HFF-Myc (cell line): ENCODE measurements at regions not wholly inside any gene's neighbourhood (a gene's known extent, or its start where the extent isn't known, plus 50 kb on each side); places are given as distances from the start of the nearest gene placed in this dataset.

Experiments
- DNase-seq: peaks from one replicate; pipeline ENCODE4 v3.0.0-alpha.2; 2011; ENCODE audit warnings: low read depth; ENCODE audit errors: extremely low read depth
- H3K4me3 ChIP-seq: replicated peaks from 2 replicates; pipeline ENCODE4 v1.5.1; 2011; ENCODE audit warnings: low read depth, mild to moderate bottlenecking, control low read depth, low read length
- CTCF ChIP-seq: IDR thresholded peaks from 2 replicates; pipeline ENCODE4 v1.5.1; 2012; ENCODE audit warnings: mild to moderate bottlenecking, low read depth, low read length, control low read depth; ENCODE audit errors: missing control alignments

- DNase-seq = no peak
- no peak for TF ChIP-seq CTCF
- H3K4me3 ChIP-seq = no peak overlapping the region
Observed at GRCh38 chr16:88325976-88326375, 56.8 kb upstream of the ZNF469 start.

- DNase-seq = no peak
- no peak overlapping the region for H3K4me3 ChIP-seq
- no peak for TF ChIP-seq CTCF
Observed at GRCh38 chr16:88326611-88327485, 55.9 kb upstream of the ZNF469 start.

GRCh38 chr16:88327561-88328312 is 55.0 kb upstream of the ZNF469 start:
- TF ChIP-seq CTCF = no peak
- no peak overlapping the region for H3K4me3 ChIP-seq
- no peak for DNase-seq

GRCh38 chr16:88328313-88328980 is 54.3 kb upstream of the ZNF469 start:
- no peak for DNase-seq
- no peak overlapping the region for H3K4me3 ChIP-seq
- TF ChIP-seq CTCF = no peak

- DNase-seq = no peak
- TF ChIP-seq CTCF = no peak
- H3K4me3 ChIP-seq = no peak overlapping the region
Observed at GRCh38 chr16:88329726-88330700, 52.7 kb upstream of the ZNF469 start.
